CD4-positive, alpha-beta T cell treated with Interleukin-15 for 1 hour (primary cell): ENCODE measurements at regions not wholly inside any gene's neighbourhood (a gene's known extent, or its start where the extent isn't known, plus 50 kb on each side); places are given as distances from the start of the nearest gene placed in this dataset.
"Not testable (repeated sequence)": the region's sequence is repeated elsewhere in the genome, so short reads cannot be mapped to it uniquely, and the experiment has no call there.

ENCODE experiments used
- DNase-seq: peaks from one replicate; pipeline ENCODE4 v3.0.0-alpha.2; 2020

GRCh38 chr9:26220367-26220766 is 542.1 kb upstream of the TUSC1 start:
- DNase-seq = no peak

- DNase-seq = no peak
These were observed 541.7 kb upstream of the TUSC1 start for GRCh38 chr9:26219961-26220360.

GRCh38 chr9:26216702-26217101 is 538.5 kb upstream of the TUSC1 start:
- DNase-seq = no peak

- not testable (repeated sequence) for DNase-seq
These were observed 536.6 kb upstream of the TUSC1 start for GRCh38 chr9:26214713-26215444.

- DNase-seq = no peak
These were observed 532.2 kb upstream of the TUSC1 start for GRCh38 chr9:26210338-26210851.

- no peak for DNase-seq
These were observed 527.0 kb upstream of the TUSC1 start for GRCh38 chr9:26205261-26205660.

GRCh38 chr9:26193237-26193636 is 515.0 kb upstream of the TUSC1 start:
- no peak for DNase-seq

- no peak for DNase-seq
These were observed 513.5 kb upstream of the TUSC1 start for GRCh38 chr9:26191711-26192110.

- DNase-seq = no peak
These were observed 503.6 kb upstream of the TUSC1 start for GRCh38 chr9:26181836-26182235.

- DNase-seq = no peak
These were observed 498.4 kb upstream of the TUSC1 start for GRCh38 chr9:26176628-26177027.

- no peak for DNase-seq
These were observed 497.0 kb upstream of the TUSC1 start for GRCh38 chr9:26175264-26175663.

- DNase-seq = no peak
These were observed 494.1 kb upstream of the TUSC1 start for GRCh38 chr9:26172301-26172700.

- no peak for DNase-seq
These were observed 493.4 kb upstream of the TUSC1 start for GRCh38 chr9:26171691-26172090.

- DNase-seq = no peak
These were observed 491.9 kb upstream of the TUSC1 start for GRCh38 chr9:26170190-26170589.

GRCh38 chr9:26169708-26170107 is 491.5 kb upstream of the TUSC1 start:
- DNase-seq = no peak

- DNase-seq = no peak
These were observed 488.3 kb upstream of the TUSC1 start for GRCh38 chr9:26166537-26166936.

GRCh38 chr9:26165426-26165825 is 487.2 kb upstream of the TUSC1 start:
- DNase-seq = no peak

- DNase-seq = no peak
These were observed 485.7 kb upstream of the TUSC1 start for GRCh38 chr9:26163931-26164330.

GRCh38 chr9:26159575-26160392 is 481.5 kb upstream of the TUSC1 start:
- DNase-seq = no peak

- no peak for DNase-seq
These were observed 480.4 kb upstream of the TUSC1 start for GRCh38 chr9:26158631-26159150.

GRCh38 chr9:26157411-26157810 is 479.2 kb upstream of the TUSC1 start:
- DNase-seq = no peak

- DNase-seq = no peak
These were observed 474.1 kb upstream of the TUSC1 start for GRCh38 chr9:26152350-26152749.

- no peak for DNase-seq
These were observed 469.9 kb upstream of the TUSC1 start for GRCh38 chr9:26148128-26148527.

GRCh38 chr9:26145938-26146337 is 467.7 kb upstream of the TUSC1 start:
- no peak for DNase-seq
